ENCODE measurements at regions not wholly inside any gene's neighbourhood (a gene's known extent, or its start where the extent isn't known, plus 50 kb on each side); places are given as distances from the start of the nearest gene placed in this dataset.

GRCh38 chr15:31163769-31164572 is 62.4 kb upstream of the TRPM1 start:
- TF ChIP-seq CTCF (IDR thresholded peaks at IDR 0.05) (no peak), POLR2A (IDR thresholded peaks at IDR 0.05) (no peak)
